ENCODE measurements at regions not wholly inside any gene's neighbourhood (a gene's known extent, or its start where the extent isn't known, plus 50 kb on each side); places are given as distances from the start of the nearest gene placed in this dataset.

GRCh38 chr3:23055733-23056376, 147.3 kb upstream of the UBE2E2 start:
- no peak for TF ChIP-seq EZH2 (IDR thresholded peaks at IDR 0.05; ENCODE audit: borderline replicate concordance, low read length)
- no peak for TF ChIP-seq CTCF (IDR thresholded peaks at IDR 0.05; ENCODE audit: low read length)
